Caco-2 (cell line): ENCODE measurements at regions not wholly inside any gene's neighbourhood (a gene's known extent, or its start where the extent isn't known, plus 50 kb on each side); places are given as distances from the start of the nearest gene placed in this dataset.

Experiments
- BruUV-seq: library from RNA; stranded (reverse); fragments of 400-500 nt; replicated peaks from 2 replicates; lab custom pipeline; 2021; lab: Mats Ljungman, UMichigan
- CTCF ChIA-PET: fragments of 300-600 bp; sonication (Branson Sonifier 250); formaldehyde crosslinking; loops from one replicate; lab custom pipeline; 2022; ENCODE audit warnings: antibody characterized with exemption; lab: Charles Lee
- POLR2A ChIA-PET: fragments of 300-600 bp; sonication (Branson Sonifier 250); formaldehyde crosslinking; loops from one replicate; lab custom pipeline; 2022; ENCODE audit warnings: antibody characterized with exemption; lab: Charles Lee
- DNase-seq, 2 experiments: peaks; one replicate each; pipeline versions ENCODE4 v3.0.0 to v3.0.0-alpha.2; 2020 to 2022
- H3K27me3 ChIP-seq: replicated peaks from 2 replicates; pipeline ENCODE4 v1.6.0; 2011; ENCODE audit warnings: low read length; ENCODE audit not compliant: control insufficient read depth, insufficient read depth
- H3K36me3 ChIP-seq: 2 replicates; pipeline ENCODE4 v1.5.1; 2011; ENCODE audit warnings: low read length; ENCODE audit not compliant: control insufficient read depth, insufficient read depth
- H3K4me1 ChIP-seq: fragments of 250-450 bp; sonication (Bioruptor Pico); 2 replicates; pipeline ENCODE4 v1.5.1; 2020; ENCODE audit warnings: mild to moderate bottlenecking
- H3K4me3 ChIP-seq: 2 replicates; pipeline ENCODE4 v1.5.1; 2011; ENCODE audit warnings: low read depth, mild to moderate bottlenecking, control low read depth, low read length
- H3K9me3 ChIP-seq: fragments of 250-450 bp; sonication (Bioruptor Pico); 2 replicates; pipeline ENCODE4 v1.5.1; 2020; ENCODE audit warnings: mild to moderate bottlenecking, moderate library complexity
- H3K27ac Mint-ChIP-seq: one replicate; pipeline ENCODE4 v1.8.0; 2022; ENCODE audit warnings: mixed read lengths; ENCODE audit not compliant: unreplicated experiment
- H3K27me3 Mint-ChIP-seq: one replicate; pipeline ENCODE4 v1.8.0; 2022; ENCODE audit warnings: mixed read lengths; ENCODE audit not compliant: insufficient read depth, unreplicated experiment
- H3K36me3 Mint-ChIP-seq: one replicate; pipeline ENCODE4 v1.8.0; 2022; ENCODE audit warnings: mild to moderate bottlenecking, mixed read lengths; ENCODE audit not compliant: insufficient read depth, unreplicated experiment
- H3K4me1 Mint-ChIP-seq: one replicate; pipeline ENCODE4 v1.8.0; 2022; ENCODE audit warnings: low read depth, mixed read lengths; ENCODE audit not compliant: unreplicated experiment
- H3K4me3 Mint-ChIP-seq: one replicate; pipeline ENCODE4 v1.8.0; 2022; ENCODE audit warnings: mild to moderate bottlenecking, moderate library complexity, mixed read lengths; ENCODE audit not compliant: unreplicated experiment
- H3K9me3 Mint-ChIP-seq: one replicate; pipeline ENCODE4 v1.8.0; 2022; ENCODE audit warnings: mixed read lengths; ENCODE audit not compliant: unreplicated experiment
- CTCF ChIP-seq, 2 experiments: fragments of 200-600 bp in 1 of 2; IDR thresholded peaks; 1 replicate in 1 of 2; 2 replicates in 1 of 2; pipeline versions ENCODE4 v1.5.1 to v1.8.0; 2011 to 2022; ENCODE audit warnings: antibody characterized with exemption in 1 of 2, control low read depth in 1 of 2, inconsistent platforms in 1 of 2, low read depth in 1 of 2, low read length in 1 of 2, mild to moderate bottlenecking in 1 of 2, moderate library complexity in 1 of 2; ENCODE audit not compliant: insufficient read depth in 1 of 2, severe bottlenecking in 1 of 2, unreplicated experiment in 1 of 2
- intact Hi-C: fragments of 100-400 bp; cut with micrococcal nuclease; formaldehyde crosslinking; loops from one replicate; pipeline ENCODE4 v1.10.0; 2022; ENCODE audit not compliant: unreplicated experiment

DNA sequence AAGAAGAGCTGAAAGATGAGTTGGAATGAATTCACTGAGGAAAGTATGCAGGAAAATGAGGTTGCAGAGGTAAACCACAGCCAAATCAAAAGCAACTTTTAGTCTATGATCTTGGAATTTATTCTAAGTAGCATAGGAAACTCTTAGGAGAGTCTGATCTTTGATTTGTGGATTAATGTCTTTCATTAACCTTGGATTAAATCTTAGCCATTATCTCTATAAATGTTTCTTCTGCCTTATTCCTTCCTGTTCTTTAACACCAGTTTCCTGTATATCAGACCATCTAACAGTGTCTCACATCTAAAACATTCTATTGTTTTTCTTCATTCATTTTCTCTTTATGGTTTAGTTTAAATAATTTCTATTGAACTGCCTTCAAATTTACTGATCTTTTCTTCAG is 187.2 kb upstream of the ANKRD55 start:
- no peak overlapping the region for H3K27ac Mint-ChIP-seq
- Histone ChIP-seq H3K27me3 (no peaks in the 10 kb centered on the region), H3K4me1 (peaks cover 47% of the 10 kb centered on the region), H3K9me3 (peaks cover 48% of the 10 kb centered on the region), H3K4me3 (no peak overlapping the region), H3K36me3 (no peaks in the 10 kb centered on the region)
- intact Hi-C loops, result no loop called here
- DNase-seq, result no peak
- peaks cover 7% of the 10 kb centered on the region for H3K36me3 Mint-ChIP-seq
- peaks cover 45% of the 10 kb centered on the region for H3K9me3 Mint-ChIP-seq
- H3K27me3 Mint-ChIP-seq, result no peaks in the 10 kb centered on the region
- no peak for TF ChIP-seq CTCF (IDR thresholded peaks at IDR 0.05; ENCODE audit: insufficient read depth in 1 of 2, low read depth in 1 of 2, low read length in 1 of 2, severe bottlenecking in 1 of 2, unreplicated experiment in 1 of 2)
- H3K4me1 Mint-ChIP-seq, result peaks cover 36% of the 10 kb centered on the region
- H3K4me3 Mint-ChIP-seq, result no peak overlapping the region
- BruUV-seq, result no TSS peak
- CTCF ChIA-PET, result no interaction called here
- POLR2A ChIA-PET, result interaction anchor here (0.6 kb wide), 1 partner anchor 41 kb away, joined by 4 read pairs; no protein-coding TSS in a partner anchor

DNA sequence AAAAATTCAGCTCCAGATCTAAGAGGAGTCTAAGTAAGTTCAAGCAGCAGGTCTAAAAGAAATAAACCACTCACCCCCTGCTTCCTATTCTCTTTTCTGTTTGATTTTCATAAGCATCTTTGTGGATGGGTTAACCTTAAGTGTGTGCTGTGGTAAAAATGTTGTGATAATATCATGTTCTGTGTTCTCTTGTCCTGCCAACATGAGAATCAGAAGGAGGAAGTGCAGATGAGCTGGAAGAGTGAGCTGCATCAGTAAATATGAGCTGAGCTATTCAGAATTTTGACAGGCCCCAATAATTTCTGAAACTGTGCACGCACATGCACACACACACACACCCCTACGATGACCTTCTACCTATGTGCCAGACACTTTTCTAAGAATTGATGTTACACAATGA is 186.5 kb upstream of the ANKRD55 start:
- Mint-ChIP-seq H3K27me3 (no peaks in the 10 kb centered on the region), H3K4me3 (no peak overlapping the region), H3K27ac (no peak overlapping the region), H3K9me3 (peaks cover 40% of the 10 kb centered on the region), H3K4me1 (peaks cover 40% of the 10 kb centered on the region), H3K36me3 (peaks cover 7% of the 10 kb centered on the region)
- POLR2A ChIA-PET, result interaction anchor here (0.6 kb wide), 1 partner anchor 41 kb away, joined by 4 read pairs; no protein-coding TSS in a partner anchor
- intact Hi-C loops, result no loop called here
- DNase-seq, result no peak
- Histone ChIP-seq H3K27me3 (no peaks in the 10 kb centered on the region), H3K4me1 (peaks cover 51% of the 10 kb centered on the region), H3K4me3 (no peak overlapping the region), H3K36me3 (no peaks in the 10 kb centered on the region), H3K9me3 (peaks cover 47% of the 10 kb centered on the region)
- CTCF ChIA-PET, result no interaction called here
- no peak for TF ChIP-seq CTCF (IDR thresholded peaks at IDR 0.05; ENCODE audit: insufficient read depth in 1 of 2, low read depth in 1 of 2, low read length in 1 of 2, severe bottlenecking in 1 of 2, unreplicated experiment in 1 of 2)
- BruUV-seq, result no TSS peak

- H3K9me3 Mint-ChIP-seq, result peaks cover 33% of the 10 kb centered on the region
- H3K27ac Mint-ChIP-seq, result peak overlapping the region; percentile 95
- BruUV-seq, result no TSS peak
- Histone ChIP-seq H3K9me3 (peaks cover 23% of the 10 kb centered on the region), H3K27me3 (no peaks in the 10 kb centered on the region), H3K4me1 (peaks cover 73% of the 10 kb centered on the region), H3K4me3 (no peak overlapping the region), H3K36me3 (no peaks in the 10 kb centered on the region)
- TF ChIP-seq CTCF (IDR thresholded peaks at IDR 0.05; ENCODE audit: insufficient read depth in 1 of 2, low read depth in 1 of 2, low read length in 1 of 2, severe bottlenecking in 1 of 2, unreplicated experiment in 1 of 2), result no peak
- peaks cover 45% of the 10 kb centered on the region for H3K4me1 Mint-ChIP-seq
- H3K4me3 Mint-ChIP-seq, result peak overlapping the region; percentile 64
- no peaks in the 10 kb centered on the region for H3K36me3 Mint-ChIP-seq
- intact Hi-C loops, result loop anchor here (1.0 to 2.0 kb wide), 6 partner anchors 9 to 221 kb away; no protein-coding TSS in a partner anchor
- ChIA-PET CTCF (interaction anchor here (0.6 to 1.7 kb wide), 6 partner anchors 9 to 222 kb away, joined by 3 to 4 read pairs (median 3); no protein-coding TSS in a partner anchor), POLR2A (interaction anchor here (0.6 to 0.9 kb wide), 2 partner anchors 13 to 17 kb away, joined by 3 to 4 read pairs; no protein-coding TSS in a partner anchor)
- peak; percentile 82 to 90 for DNase-seq
- no peaks in the 10 kb centered on the region for H3K27me3 Mint-ChIP-seq
Measured at GRCh38 chr5:56415356-56415765, 182.2 kb upstream of the ANKRD55 start.
